ENCODE measurements at regions not wholly inside any gene's neighbourhood (a gene's known extent, or its start where the extent isn't known, plus 50 kb on each side); places are given as distances from the start of the nearest gene placed in this dataset.
"Not testable (repeated sequence)": the region's sequence is repeated elsewhere in the genome, so short reads cannot be mapped to it uniquely, and the experiment has no call there.

DNA sequence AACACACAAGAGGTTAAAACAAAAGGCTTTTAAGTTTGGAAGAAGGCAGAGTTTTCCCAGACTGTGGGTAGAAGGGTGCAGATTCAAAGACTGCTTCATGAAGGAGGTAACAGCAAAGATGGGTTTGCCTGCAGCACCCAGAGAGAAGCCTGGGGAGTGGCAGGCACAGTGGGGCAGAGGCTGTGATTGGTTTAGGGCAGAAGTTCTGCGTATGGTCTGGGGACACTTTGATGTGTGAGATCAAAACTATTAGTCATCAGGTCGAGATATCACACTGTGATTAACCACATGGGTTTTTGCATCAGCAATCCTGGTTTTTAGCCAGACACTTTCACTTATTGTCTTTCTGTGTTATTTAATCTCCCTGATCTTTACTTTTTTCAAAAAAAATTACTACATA is 188.8 kb upstream of the GLRA1 start:
- peak; percentile 45 for DNase-seq (ENCODE audit: low read depth)

DNA sequence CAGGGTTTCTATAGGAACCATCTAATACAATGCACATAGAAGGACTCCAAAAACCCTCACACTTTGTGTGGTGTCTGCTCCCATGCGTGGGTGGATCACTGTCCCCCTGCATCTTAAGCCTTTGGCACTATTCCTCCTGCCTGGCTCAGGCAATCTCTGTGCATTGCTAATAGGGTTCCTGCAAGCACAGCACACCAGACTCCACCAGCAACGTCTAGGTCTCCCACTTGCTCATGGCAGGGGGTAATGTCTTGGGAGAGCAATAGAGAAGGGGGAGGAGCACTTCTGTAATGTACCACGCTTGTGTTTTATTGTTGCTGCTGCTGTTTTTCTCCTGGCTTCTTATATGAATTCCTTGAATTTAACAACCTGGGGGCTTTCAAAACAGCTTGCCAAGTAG is 182.6 kb upstream of the GLRA1 start:
- no peak for DNase-seq (ENCODE audit: low read depth)

DNA sequence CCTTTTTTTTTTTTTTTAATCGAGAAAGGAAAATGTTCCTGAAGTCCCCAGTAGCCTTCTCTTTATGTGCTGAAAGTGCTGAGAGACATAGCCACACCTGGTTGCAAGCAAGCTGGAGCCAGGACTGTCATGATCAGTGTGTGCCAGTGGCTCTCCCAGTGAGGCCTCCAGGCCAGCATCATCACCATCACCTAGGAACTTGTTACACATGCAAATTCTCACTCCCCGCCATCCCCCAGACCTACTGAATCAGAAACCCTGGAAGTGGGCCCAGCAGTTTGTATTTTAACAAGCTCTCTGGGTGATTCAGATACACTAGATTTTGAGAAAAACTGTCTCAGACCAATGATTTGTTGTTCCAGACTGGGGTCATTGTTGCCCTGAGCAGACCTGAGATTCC is 181.9 kb upstream of the GLRA1 start:
- no peak for DNase-seq (ENCODE audit: low read depth)

DNA sequence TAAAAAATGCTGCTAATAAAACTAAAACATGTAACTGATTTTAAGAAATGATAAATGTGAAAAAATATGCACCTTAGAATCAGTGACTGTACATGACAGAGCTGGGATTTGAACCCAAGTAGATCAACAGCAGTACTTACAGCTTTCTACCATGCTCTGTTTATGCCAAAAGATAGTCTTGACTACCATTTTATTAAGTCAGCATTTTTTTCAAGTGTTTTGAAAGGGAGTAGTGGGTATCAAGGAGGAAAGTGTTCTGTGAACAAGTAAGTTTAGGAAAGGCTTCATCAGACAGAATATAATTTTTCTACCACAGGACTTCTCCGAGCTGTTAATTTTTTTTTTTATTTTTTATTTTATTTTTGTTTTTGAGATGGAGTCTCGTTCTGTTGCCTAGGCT is 180.4 kb upstream of the GLRA1 start:
- DNase-seq (ENCODE audit: low read depth) = no peak

DNA sequence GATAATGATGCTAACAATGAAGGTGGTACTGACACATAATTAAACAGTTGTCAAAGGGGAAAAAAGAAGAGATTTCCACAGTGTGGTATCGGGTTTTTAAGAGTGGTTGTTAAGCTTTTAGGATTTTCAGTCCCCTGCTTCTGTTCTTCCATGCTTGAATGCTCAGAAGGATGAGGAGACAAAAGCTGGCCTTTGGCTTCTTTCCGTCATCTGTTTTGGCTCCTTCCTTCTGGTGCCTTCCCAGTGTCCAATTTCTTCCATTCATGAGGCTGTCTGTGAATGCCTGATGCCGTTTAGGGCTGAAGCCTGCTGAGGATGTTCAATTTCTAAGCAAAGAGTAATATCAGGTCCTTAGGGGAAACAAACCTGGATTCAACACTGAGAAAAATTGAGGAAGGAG is 179.6 kb upstream of the GLRA1 start:
- DNase-seq (ENCODE audit: low read depth) = no peak

DNA sequence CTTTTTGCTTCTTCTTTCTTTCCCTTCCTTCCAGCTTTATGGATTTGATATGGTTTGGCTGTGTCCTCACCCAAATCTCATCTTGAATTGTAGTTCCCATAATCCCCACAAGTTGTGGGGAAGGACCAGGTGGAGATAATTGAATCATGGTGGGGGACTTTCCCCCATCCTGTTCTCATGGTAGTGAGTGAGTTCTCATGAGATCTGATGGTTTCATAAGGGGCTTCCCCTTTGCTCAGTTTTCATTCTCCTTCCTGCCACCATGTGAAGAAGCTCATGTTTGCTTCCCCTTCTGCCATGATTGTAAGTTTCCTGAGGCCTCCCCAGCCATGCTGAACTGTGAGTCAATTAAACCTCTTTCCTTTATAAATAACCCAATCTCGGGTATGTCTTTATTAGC is 178.3 kb upstream of the GLRA1 start:
- DNase-seq (ENCODE audit: low read depth) = not testable (repeated sequence)

DNA sequence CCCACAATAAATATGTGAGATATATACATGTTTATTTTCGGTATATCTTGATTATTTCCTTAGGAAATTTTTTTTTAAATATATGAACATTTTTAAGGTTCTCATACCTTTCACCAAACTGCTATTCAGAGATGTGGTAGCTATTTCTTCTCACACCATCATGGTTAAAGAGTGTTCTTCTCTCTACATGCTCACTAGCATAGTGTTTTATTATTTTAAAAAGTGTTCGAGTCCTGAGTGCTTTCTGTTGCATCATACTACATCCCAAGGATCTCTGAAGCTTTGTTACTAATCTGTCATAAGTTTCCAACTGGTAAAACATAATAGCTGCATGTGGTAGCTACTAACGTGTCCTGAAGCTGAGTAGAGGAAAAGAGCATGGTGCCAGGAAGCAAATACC is 177.4 kb upstream of the GLRA1 start:
- no peak for DNase-seq (ENCODE audit: low read depth)

DNA sequence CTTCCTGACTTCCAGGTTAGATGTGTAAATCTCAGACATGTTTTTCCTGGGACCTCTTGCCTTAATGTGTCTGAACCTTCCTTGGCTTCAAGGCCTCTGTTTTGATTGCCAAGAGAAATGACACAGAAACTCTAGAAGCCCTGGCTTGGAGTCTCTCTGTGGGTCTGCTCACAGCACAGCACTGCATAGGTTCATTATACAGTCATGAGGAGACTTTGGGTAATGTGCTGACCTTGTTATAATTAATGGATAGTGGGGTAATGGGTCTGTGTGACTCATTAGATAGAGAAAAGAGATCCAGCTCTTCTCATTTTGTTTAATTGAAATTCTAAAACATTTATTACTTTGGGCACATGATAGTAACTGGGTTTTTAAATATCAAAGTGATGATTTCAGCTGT is 175.8 kb upstream of the GLRA1 start:
- no peak for DNase-seq (ENCODE audit: low read depth)

DNA sequence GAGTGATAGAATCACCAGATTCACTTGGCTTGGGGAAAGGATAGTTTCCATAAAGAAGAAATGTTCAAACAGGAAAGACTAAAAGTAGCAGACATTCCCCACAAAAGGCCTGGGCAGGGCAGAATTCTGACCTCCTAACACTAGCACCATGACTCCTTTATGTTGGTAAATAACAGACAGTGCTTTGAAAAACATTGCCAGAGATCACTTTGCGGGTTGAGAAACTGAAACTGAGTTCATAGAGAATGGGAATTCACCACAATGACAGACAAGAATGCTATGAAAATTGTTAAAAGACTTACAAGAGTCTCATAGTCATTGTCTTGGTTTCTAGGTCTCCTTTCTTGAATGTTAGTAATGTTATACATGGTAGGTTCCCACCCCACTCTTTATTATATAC is 172.5 kb upstream of the GLRA1 start:
- no peak for DNase-seq (ENCODE audit: low read depth)

DNA sequence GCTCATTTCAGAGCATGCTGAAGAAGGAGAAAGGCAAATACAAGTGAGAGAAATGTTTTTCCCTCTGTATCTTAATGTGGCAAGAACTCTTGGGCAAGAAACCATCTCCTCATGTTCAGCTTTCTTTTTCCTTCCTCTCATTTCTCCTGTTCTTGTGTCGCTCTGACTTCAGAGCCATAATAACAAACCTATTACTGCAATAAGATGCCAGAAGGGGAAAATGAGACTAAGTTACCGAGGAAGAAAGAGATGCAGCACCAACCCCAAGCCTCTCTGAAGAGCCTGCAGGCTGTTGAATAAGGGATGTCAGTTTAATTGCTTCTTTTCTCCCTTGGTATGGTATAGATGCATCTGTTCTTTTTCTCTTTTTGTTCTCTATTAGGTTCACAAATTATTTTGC is 170.1 kb upstream of the GLRA1 start:
- no peak for DNase-seq (ENCODE audit: low read depth)

DNA sequence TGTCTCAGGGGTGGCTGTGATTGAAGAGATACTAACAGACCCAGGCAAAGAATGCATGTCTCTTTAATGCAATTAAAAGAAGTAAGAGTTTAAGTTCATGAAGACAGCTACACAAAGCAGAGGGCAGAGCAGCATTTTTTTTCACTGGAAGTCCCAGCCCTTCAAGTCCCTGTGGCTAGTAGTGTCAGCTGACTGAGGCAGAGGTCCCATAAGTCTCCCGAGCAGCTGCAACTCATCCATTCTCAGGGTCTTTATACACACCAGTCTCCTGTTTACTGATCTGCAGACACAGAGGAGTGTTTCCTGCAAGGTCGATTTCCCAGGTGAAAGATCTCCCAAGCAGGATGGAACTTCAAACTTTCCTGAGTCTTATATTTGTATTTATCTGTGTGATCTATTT is 169.4 kb upstream of the GLRA1 start:
- no peak for DNase-seq (ENCODE audit: low read depth)

DNA sequence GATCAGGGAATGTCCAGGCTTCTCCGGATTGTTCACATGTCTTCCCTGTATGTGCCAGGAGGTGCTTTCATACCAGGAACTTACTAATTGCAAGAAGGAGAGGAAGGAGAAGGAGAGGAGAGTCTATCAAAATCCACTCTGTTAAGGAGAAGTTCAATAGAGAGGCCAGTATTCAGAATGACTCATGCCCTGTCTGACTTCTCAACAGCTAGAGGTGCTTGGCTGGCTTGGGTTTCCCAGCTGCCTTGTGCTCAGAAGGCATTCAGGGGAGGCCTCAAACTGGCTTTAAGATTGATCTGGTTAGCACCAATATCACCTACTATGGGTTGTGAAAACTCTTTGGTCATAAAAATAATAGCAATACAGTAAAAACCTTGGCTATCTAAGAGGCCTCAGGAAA is 167.9 kb upstream of the GLRA1 start:
- no peak for DNase-seq (ENCODE audit: low read depth)

DNA sequence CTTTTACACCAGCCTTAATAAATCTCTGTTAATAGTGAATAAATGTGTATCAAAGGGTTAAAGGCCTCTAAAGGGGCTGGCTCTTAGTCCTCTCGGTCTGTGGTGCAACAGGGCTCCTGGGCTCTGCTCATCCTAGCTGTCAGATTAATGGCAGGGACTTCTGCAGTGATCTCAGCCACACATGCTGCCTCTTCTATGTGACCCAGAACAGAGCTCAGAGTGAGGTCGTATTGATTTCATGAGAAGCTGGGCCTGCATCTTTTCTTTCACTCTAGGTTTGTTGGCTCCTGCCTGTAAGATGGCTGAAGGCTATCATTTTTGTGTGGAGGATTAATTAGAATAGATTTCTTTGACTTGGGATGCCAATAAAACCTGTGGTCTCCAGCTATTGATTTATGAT is 165.0 kb upstream of the GLRA1 start:
- DNase-seq (ENCODE audit: low read depth) = no peak

DNA sequence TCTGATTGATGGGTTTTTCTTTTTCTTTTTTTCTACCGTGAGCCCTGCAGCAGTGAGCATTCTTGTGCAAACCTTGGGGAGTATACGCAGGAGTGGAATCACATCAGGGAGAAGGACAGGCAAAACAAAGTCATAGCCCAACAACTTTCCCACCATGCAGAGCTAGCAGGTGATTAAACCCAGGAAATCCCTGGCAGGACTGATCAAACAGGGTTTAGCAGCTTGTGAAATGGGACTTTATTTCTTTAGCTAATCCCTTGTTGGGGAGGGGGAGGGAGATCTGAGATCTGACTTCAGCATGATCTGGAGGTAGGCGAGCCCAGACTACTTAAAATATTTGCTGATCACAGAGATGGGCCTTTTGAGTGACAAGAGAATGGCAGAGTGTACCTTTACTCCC is 162.0 kb upstream of the GLRA1 start:
- DNase-seq (ENCODE audit: low read depth) = no peak

DNA sequence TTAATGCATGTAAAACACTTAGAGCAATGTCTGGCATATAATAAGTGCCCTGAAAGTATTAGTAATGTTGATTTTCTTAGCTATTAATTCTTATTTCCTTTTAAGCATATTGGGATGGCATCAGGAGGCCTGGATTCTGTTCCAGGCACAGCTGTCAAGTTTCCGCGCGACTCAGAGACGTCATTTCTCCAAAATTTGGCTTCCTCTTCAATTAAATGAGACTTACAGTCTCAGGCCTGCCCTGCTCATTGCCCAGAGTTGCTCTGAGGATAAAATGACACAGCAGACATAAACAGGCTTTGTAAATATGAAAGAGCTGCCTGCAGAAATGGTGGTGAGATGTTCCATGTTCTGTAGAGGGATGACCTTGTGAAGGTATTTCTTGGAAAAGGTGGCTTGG is 159.8 kb upstream of the GLRA1 start:
- DNase-seq (ENCODE audit: low read depth) = no peak

DNA sequence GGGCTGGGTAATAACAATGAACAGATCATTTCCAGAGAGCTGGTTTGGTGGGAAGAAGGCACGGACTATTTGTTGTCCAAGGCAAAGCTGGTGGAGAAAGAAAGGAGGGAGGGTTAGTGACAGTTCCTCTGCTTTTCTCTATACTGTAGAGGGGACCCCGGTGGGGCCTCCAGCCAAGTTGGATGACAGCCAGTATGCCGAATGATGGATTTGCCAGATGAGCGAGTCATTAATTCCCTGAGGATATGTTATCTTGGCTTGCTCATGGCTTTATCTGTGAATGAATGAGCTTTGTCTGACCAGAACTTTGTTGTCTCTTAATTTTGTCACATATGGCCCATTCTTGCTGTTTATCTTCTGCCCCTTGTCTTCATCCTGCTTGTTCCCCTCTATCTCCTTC is 158.6 kb upstream of the GLRA1 start:
- no peak for DNase-seq (ENCODE audit: low read depth)

DNA sequence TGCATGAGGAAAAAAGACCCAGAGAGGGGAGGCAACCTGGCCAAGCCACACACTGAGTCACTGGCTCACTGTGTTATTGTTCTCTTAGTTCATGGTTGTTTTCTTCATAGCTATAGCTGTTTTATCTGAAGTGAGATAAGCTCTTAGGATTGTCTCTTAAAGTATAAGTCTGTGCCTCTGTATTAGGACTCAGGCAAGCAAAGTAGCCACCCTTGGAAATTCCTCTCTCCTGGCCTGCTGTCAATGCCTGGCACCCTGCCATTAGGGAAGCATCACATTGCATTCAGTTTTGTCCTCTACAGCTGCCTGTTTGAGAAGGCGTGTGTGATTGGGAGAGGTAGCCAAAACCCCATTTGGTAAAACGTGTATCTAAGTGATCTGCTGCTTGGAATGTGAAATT is 147.4 kb upstream of the GLRA1 start:
- no peak for DNase-seq (ENCODE audit: low read depth)

DNA sequence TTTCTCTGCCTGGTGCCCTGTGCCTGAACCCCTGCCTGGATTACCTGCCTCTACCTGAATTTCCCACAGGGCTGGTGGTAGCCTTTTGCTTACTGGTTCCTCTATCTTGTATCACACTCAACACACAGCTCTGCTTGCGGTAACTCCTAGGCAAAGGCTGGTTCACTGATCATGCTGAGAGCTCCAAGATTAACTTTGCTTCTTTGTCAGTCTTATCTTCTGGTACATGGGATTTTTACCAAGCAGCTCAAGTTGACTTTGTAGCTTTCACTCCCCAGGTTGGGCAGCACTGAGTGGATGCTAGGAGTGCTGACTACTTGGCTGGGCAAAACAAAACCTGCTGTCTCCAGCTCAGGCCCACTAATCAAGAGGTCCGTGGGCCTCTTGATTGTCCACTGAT is 145.9 kb upstream of the GLRA1 start:
- DNase-seq (ENCODE audit: low read depth) = no peak

DNA sequence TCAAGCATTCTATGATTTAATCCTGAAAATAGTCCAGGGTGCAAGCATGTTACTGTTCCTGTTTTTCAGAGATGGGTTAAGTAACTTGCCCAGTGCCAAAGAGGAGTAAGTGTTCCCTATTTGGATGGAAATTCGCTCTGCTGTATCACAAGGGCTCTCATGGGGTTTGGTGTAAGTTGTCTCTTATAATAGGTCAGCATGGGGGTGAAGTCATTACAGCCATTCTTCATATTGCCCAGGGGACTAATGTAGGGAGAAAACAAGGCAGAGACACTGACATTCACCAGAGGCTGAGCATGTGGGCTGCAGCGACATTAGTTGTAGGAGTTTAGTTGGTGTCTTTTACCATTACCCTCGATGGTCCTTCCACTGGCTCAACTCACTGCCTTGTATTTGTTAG is 142.1 kb upstream of the GLRA1 start:
- DNase-seq (ENCODE audit: low read depth) = no peak

DNA sequence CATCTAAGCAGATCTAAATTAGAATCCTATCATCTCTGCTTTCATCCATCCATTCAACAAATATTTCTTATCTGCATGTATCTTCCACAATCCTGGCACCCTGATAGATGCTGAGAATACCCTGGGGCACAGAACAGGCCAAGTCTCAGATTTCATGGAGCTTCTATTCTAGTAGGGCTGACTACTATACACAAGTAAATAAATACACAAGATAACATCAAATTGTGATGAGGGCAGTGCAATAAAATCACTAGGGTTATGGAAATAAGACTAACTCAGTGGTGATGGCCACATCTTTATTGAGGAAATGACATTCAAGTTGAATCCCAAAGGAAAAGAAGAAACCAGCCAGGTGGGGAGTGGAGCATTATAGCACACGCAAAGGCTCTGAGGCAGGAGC is 138.4 kb upstream of the GLRA1 start:
- DNase-seq (ENCODE audit: low read depth) = no peak

DNA sequence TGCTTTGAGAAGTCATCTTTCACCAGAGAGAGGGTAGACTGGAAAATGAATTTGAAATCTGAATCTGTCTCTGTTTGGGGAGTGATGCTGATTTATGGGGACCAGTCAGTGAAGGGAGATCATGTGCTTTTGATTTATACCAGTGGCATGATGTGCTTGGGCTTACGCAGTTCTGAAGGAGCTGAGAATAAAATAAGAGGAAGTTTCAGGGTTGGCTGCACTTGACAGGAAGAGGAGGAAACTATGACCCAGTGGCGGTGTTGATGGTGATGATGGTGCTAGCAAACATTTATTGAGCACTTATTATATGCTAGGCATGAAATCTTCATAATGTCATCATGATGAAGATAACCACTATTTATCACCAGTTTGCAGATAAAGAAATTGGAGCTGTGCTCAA is 136.4 kb upstream of the GLRA1 start:
- DNase-seq (ENCODE audit: low read depth) = no peak

DNA sequence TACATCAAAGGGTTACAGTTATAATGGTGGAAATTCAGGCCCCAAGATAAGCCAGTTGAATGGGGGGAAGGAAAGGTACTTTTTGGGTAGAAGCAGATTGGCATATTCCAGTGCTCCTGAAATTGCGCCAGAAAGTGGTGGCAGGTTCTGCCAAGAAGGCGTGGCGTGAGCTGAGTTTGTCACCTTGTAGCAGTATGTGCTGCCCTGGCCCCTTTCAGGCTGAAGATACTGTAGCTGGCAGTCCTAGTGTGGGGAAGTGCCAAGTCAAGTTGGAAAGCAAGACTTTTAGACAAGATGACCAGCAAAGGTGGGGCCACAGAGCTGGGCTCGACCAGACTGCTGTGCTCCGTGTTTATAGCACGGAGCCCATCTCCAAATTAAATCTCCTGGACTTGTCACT is 133.6 kb upstream of the GLRA1 start:
- no peak for DNase-seq (ENCODE audit: low read depth)

DNA sequence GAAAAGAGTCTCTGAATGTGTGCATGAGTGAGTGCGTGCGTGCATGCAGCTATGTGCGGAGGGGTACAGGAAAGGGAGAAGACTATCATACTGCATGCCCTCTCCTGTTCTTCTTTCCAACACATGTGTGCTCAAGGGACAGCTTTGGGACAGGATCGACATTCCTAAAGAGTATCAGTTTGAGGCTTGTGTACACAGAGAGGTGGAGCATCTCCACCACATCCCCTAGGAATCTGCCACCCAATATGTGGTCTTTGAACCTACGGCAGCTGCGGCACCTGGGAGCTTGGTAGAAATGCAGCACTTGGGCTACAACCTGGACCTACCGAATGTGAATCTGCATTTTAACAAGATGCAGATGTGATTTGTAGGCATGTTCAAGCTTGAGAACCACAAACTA is 132.3 kb upstream of the GLRA1 start:
- no peak for DNase-seq (ENCODE audit: low read depth)

DNA sequence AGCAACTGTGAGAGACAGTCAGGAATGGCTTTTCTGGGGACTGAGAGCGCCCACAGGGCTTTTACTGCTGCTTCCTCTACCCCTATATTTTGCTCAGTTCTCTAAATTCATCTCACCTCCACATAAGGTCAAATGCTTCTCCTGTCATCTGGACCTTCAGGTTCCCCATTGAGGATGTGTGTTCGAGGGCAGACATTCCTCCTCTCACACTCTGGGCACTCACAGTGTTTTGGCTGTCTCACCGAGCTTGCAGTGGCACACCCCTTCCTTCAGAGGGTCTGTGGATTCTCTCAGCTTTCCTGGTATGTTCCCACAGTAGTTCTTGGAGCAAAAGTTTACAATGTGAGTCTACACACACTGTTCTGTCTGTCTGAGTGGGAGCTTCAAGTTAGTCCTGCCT is 127.8 kb upstream of the GLRA1 start:
- DNase-seq (ENCODE audit: low read depth) = no peak

All from T follicular helper cell (primary cell).